ENCODE measurements at regions not wholly inside any gene's neighbourhood (a gene's known extent, or its start where the extent isn't known, plus 50 kb on each side); places are given as distances from the start of the nearest gene placed in this dataset.

- TF ChIP-seq ESRRG (CRISPR knock-in tag; IDR thresholded peaks at IDR 0.05) (no peak), ZNF565 (CRISPR knock-in tag; conservative IDR thresholded peaks at IDR 0.05; ENCODE audit: low read depth) (no peak), PATZ1 (CRISPR knock-in tag; IDR thresholded peaks at IDR 0.05; ENCODE audit: borderline replicate concordance) (no peak), ZNF70 (CRISPR knock-in tag; IDR thresholded peaks at IDR 0.05) (no peak), ARNTL (CRISPR knock-in tag; IDR thresholded peaks at IDR 0.05; ENCODE audit: borderline replicate concordance, low read depth) (no peak), TOX (CRISPR knock-in tag; IDR thresholded peaks at IDR 0.05; ENCODE audit: borderline replicate concordance) (no peak), SNAI2 (CRISPR knock-in tag; IDR thresholded peaks at IDR 0.05) (no peak), TSHZ2 (CRISPR knock-in tag; IDR thresholded peaks at IDR 0.05) (no peak), POU6F1 (CRISPR knock-in tag; IDR thresholded peaks at IDR 0.05; ENCODE audit: borderline replicate concordance, low read depth) (no peak)
Observed at GRCh38 chr2:234754126-234754525, 197.7 kb upstream of the SH3BP4 start.

Data from SK-N-SH treated with all-trans-retinoic acid at 6 μM for 48 hours (cell line).